ENCODE measurements at regions not wholly inside any gene's neighbourhood (a gene's known extent, or its start where the extent isn't known, plus 50 kb on each side); places are given as distances from the start of the nearest gene placed in this dataset.

GRCh38 chr2:6074089-6074643 lies 382.0 kb downstream of the SOX11 start:
- intact Hi-C loops (cut with micrococcal nuclease), result no loop called here
- no peaks in the 10 kb centered on the region for H3K36me3 ChIP-seq (ENCODE audit: control insufficient read depth in 2 of 3, insufficient read depth in 3 of 3, low read length in 3 of 3)
- no peak overlapping the region for H3K4me3 ChIP-seq (ENCODE audit: low read length)
- H3K4me3 Mint-ChIP-seq, result no peak overlapping the region
- no peaks in the 10 kb centered on the region for H3K4me1 ChIP-seq (ENCODE audit: control insufficient read depth in 2 of 2, insufficient read depth in 2 of 2, low read length in 2 of 2)
- ATAC-seq, result no peak
- H3K36me3 Mint-ChIP-seq, result no peaks in the 10 kb centered on the region
- H3K4me1 Mint-ChIP-seq, result no peaks in the 10 kb centered on the region
- POLR2A ChIA-PET, result no interaction called here
- CTCF ChIA-PET, result no interaction called here
- H3K9me3 ChIP-seq (ENCODE audit: control insufficient read depth in 2 of 3, low read length in 3 of 3), result no peaks in the 10 kb centered on the region
- H3K9me3 Mint-ChIP-seq, result peaks cover 0 to 1% (median 0%) of the 10 kb centered on the region in 11 donors
- no peak overlapping the region for H3K27ac ChIP-seq (ENCODE audit: low read depth, low read length)
- peaks cover 0 to 4% (median 0%) of the 10 kb centered on the region in 5 donors for H3K27me3 Mint-ChIP-seq
- DNase-seq, result no peak
- H3K27me3 ChIP-seq (ENCODE audit: control insufficient read depth in 2 of 2, insufficient read depth in 2 of 2, low read length in 2 of 2), result no peaks in the 10 kb centered on the region
- H3K27ac Mint-ChIP-seq, result no peak overlapping the region

- H3K9me3 Mint-ChIP-seq, result peaks cover 0 to 5% (median 1%) of the 10 kb centered on the region in 11 donors
- CTCF ChIA-PET, result no interaction called here
- intact Hi-C loops (cut with micrococcal nuclease), result no loop called here
Measured at GRCh38 chr2:6077585-6077984, 385.4 kb downstream of the SOX11 start.

GRCh38 chr2:6078414-6078813 lies 386.2 kb downstream of the SOX11 start:
- Mint-ChIP-seq H3K9me3 (peaks cover 0 to 6% (median 1%) of the 10 kb centered on the region in 11 donors), H3K27me3 (peaks cover 0 to 9% (median 3%) of the 10 kb centered on the region in 5 donors), H3K36me3 (no peaks in the 10 kb centered on the region), H3K27ac (no peak overlapping the region), H3K4me3 (no peak overlapping the region), H3K4me1 (peaks cover 0 to 5% (median 0%) of the 10 kb centered on the region in 7 donors)
- CTCF ChIA-PET, result no interaction called here
- no peak overlapping the region for H3K4me3 ChIP-seq (ENCODE audit: low read length)
- no peak overlapping the region for H3K27ac ChIP-seq (ENCODE audit: low read depth, low read length)
- ATAC-seq (no peak), DNase-seq (no peak)
- no peaks in the 10 kb centered on the region for H3K27me3 ChIP-seq (ENCODE audit: control insufficient read depth in 2 of 2, insufficient read depth in 2 of 2, low read length in 2 of 2)
- POLR2A ChIA-PET, result no interaction called here
- intact Hi-C loops (cut with micrococcal nuclease), result no loop called here
- no peaks in the 10 kb centered on the region for H3K9me3 ChIP-seq (ENCODE audit: control insufficient read depth in 2 of 3, low read length in 3 of 3)
- no peaks in the 10 kb centered on the region for H3K36me3 ChIP-seq (ENCODE audit: control insufficient read depth in 2 of 3, insufficient read depth in 3 of 3, low read length in 3 of 3)
- no peaks in the 10 kb centered on the region for H3K4me1 ChIP-seq (ENCODE audit: control insufficient read depth in 2 of 2, insufficient read depth in 2 of 2, low read length in 2 of 2)

More at GRCh38 chr2:6077585-6077984, 385.4 kb downstream of the SOX11 start:
- POLR2A ChIA-PET, result no interaction called here
- ATAC-seq, result no peak
- peaks cover 0 to 9% (median 0%) of the 10 kb centered on the region in 5 donors for H3K27me3 Mint-ChIP-seq
- Histone ChIP-seq H3K27ac (ENCODE audit: low read depth, low read length) (no peak overlapping the region), H3K4me1 (ENCODE audit: control insufficient read depth in 2 of 2, insufficient read depth in 2 of 2, low read length in 2 of 2) (no peaks in the 10 kb centered on the region), H3K4me3 (ENCODE audit: low read length) (no peak overlapping the region), H3K36me3 (ENCODE audit: control insufficient read depth in 2 of 3, insufficient read depth in 3 of 3, low read length in 3 of 3) (no peaks in the 10 kb centered on the region), H3K27me3 (ENCODE audit: control insufficient read depth in 2 of 2, insufficient read depth in 2 of 2, low read length in 2 of 2) (no peaks in the 10 kb centered on the region), H3K9me3 (ENCODE audit: control insufficient read depth in 2 of 3, low read length in 3 of 3) (no peaks in the 10 kb centered on the region)
- no peak overlapping the region for H3K4me3 Mint-ChIP-seq
- peaks cover 0 to 5% (median 0%) of the 10 kb centered on the region in 7 donors for H3K4me1 Mint-ChIP-seq
- no peak for DNase-seq
- no peak overlapping the region for H3K27ac Mint-ChIP-seq
- no peaks in the 10 kb centered on the region for H3K36me3 Mint-ChIP-seq

GRCh38 chr2:6079405-6079804 lies 387.2 kb downstream of the SOX11 start:
- no peaks in the 10 kb centered on the region for H3K36me3 ChIP-seq (ENCODE audit: control insufficient read depth in 2 of 3, insufficient read depth in 3 of 3, low read length in 3 of 3)
- POLR2A ChIA-PET, result no interaction called here
- DNase-seq, result no peak
- no peak overlapping the region for H3K4me3 Mint-ChIP-seq
- CTCF ChIA-PET, result no interaction called here
- no peaks in the 10 kb centered on the region for H3K36me3 Mint-ChIP-seq
- no peak for ATAC-seq
- peaks cover 0 to 6% (median 1%) of the 10 kb centered on the region in 11 donors for H3K9me3 Mint-ChIP-seq
- intact Hi-C loops (cut with micrococcal nuclease), result no loop called here
- H3K27me3 ChIP-seq (ENCODE audit: control insufficient read depth in 2 of 2, insufficient read depth in 2 of 2, low read length in 2 of 2), result no peaks in the 10 kb centered on the region
- peaks cover 0 to 5% (median 0%) of the 10 kb centered on the region in 7 donors for H3K4me1 Mint-ChIP-seq
- no peak overlapping the region for H3K27ac ChIP-seq (ENCODE audit: low read depth, low read length)
- no peaks in the 10 kb centered on the region for H3K9me3 ChIP-seq (ENCODE audit: control insufficient read depth in 2 of 3, low read length in 3 of 3)
- no peaks in the 10 kb centered on the region for H3K4me1 ChIP-seq (ENCODE audit: control insufficient read depth in 2 of 2, insufficient read depth in 2 of 2, low read length in 2 of 2)
- H3K27me3 Mint-ChIP-seq, result peaks cover 0 to 9% (median 4%) of the 10 kb centered on the region in 5 donors
- no peak overlapping the region for H3K4me3 ChIP-seq (ENCODE audit: low read length)
- H3K27ac Mint-ChIP-seq, result no peak overlapping the region

GRCh38 chr2:6080932-6081753 lies 389.0 kb downstream of the SOX11 start:
- H3K36me3 Mint-ChIP-seq, result no peaks in the 10 kb centered on the region
- ChIA-PET POLR2A (no interaction called here), CTCF (no interaction called here)
- intact Hi-C loops (cut with micrococcal nuclease), result no loop called here
- Histone ChIP-seq H3K27me3 (ENCODE audit: control insufficient read depth in 2 of 2, insufficient read depth in 2 of 2, low read length in 2 of 2) (no peaks in the 10 kb centered on the region), H3K9me3 (ENCODE audit: control insufficient read depth in 2 of 3, low read length in 3 of 3) (no peaks in the 10 kb centered on the region), H3K4me3 (ENCODE audit: low read length) (no peak overlapping the region), H3K27ac (ENCODE audit: low read depth, low read length) (no peak overlapping the region), H3K36me3 (ENCODE audit: control insufficient read depth in 2 of 3, insufficient read depth in 3 of 3, low read length in 3 of 3) (no peaks in the 10 kb centered on the region), H3K4me1 (ENCODE audit: control insufficient read depth in 2 of 2, insufficient read depth in 2 of 2, low read length in 2 of 2) (no peaks in the 10 kb centered on the region)
- H3K27ac Mint-ChIP-seq, result no peak overlapping the region
- ATAC-seq (no peak), DNase-seq (no peak)
- no peak overlapping the region for H3K4me3 Mint-ChIP-seq
- H3K4me1 Mint-ChIP-seq, result peaks cover 0 to 5% (median 0%) of the 10 kb centered on the region in 7 donors
- H3K9me3 Mint-ChIP-seq, result peaks cover 0 to 7% (median 1%) of the 10 kb centered on the region in 11 donors
- peaks cover 0 to 9% (median 4%) of the 10 kb centered on the region in 5 donors for H3K27me3 Mint-ChIP-seq

GRCh38 chr2:6081955-6082624 lies 389.9 kb downstream of the SOX11 start:
- peaks cover 0 to 12% (median 3%) of the 10 kb centered on the region in 11 donors for H3K9me3 Mint-ChIP-seq
- no peak overlapping the region for H3K27ac Mint-ChIP-seq
- Histone ChIP-seq H3K9me3 (ENCODE audit: control insufficient read depth in 2 of 3, low read length in 3 of 3) (no peaks in the 10 kb centered on the region), H3K4me3 (ENCODE audit: low read length) (no peak overlapping the region), H3K27me3 (ENCODE audit: control insufficient read depth in 2 of 2, insufficient read depth in 2 of 2, low read length in 2 of 2) (no peaks in the 10 kb centered on the region), H3K36me3 (ENCODE audit: control insufficient read depth in 2 of 3, insufficient read depth in 3 of 3, low read length in 3 of 3) (no peaks in the 10 kb centered on the region), H3K4me1 (ENCODE audit: control insufficient read depth in 2 of 2, insufficient read depth in 2 of 2, low read length in 2 of 2) (no peaks in the 10 kb centered on the region), H3K27ac (ENCODE audit: low read depth, low read length) (no peak overlapping the region)
- DNase-seq (no peak), ATAC-seq (no peak)
- no peaks in the 10 kb centered on the region for H3K36me3 Mint-ChIP-seq
- intact Hi-C loops (cut with micrococcal nuclease), result no loop called here
- no peak overlapping the region for H3K4me3 Mint-ChIP-seq
- ChIA-PET CTCF (no interaction called here), POLR2A (no interaction called here)
- H3K27me3 Mint-ChIP-seq, result peaks cover 0 to 9% (median 4%) of the 10 kb centered on the region in 5 donors
- peaks cover 0 to 5% (median 0%) of the 10 kb centered on the region in 7 donors for H3K4me1 Mint-ChIP-seq
